ENCODE measurements at regions not wholly inside any gene's neighbourhood (a gene's known extent, or its start where the extent isn't known, plus 50 kb on each side); places are given as distances from the start of the nearest gene placed in this dataset.
A peak's percentile ranks its signal among the peaks of the same experiment; 100 is the strongest.

GRCh38 chr6:2531426-2532215 lies 219.1 kb downstream of the MYLK4 start:
- no peak for TF ChIP-seq CTCF (IDR thresholded peaks at IDR 0.05)
- Mint-ChIP-seq H3K9me3 (ENCODE audit: unreplicated experiment) (peaks cover 10% of the 10 kb centered on the region), H3K27ac (ENCODE audit: unreplicated experiment) (no peak overlapping the region), H3K27me3 (ENCODE audit: unreplicated experiment) (no peaks in the 10 kb centered on the region), H3K4me1 (ENCODE audit: unreplicated experiment) (peaks cover 31% of the 10 kb centered on the region), H3K36me3 (ENCODE audit: unreplicated experiment) (peaks cover 2% of the 10 kb centered on the region), H3K4me3 (ENCODE audit: unreplicated experiment) (no peak overlapping the region)
- DNase-seq (ENCODE audit: extremely low spot score, unreplicated experiment): no peak

- Mint-ChIP-seq H3K27ac (ENCODE audit: unreplicated experiment) (no peak overlapping the region), H3K4me1 (ENCODE audit: unreplicated experiment) (peaks cover 20% of the 10 kb centered on the region), H3K36me3 (ENCODE audit: unreplicated experiment) (peaks cover 2% of the 10 kb centered on the region), H3K9me3 (ENCODE audit: unreplicated experiment) (peaks cover 10% of the 10 kb centered on the region), H3K27me3 (ENCODE audit: unreplicated experiment) (no peaks in the 10 kb centered on the region), H3K4me3 (ENCODE audit: unreplicated experiment) (no peak overlapping the region)
- no peak for DNase-seq (ENCODE audit: extremely low spot score, unreplicated experiment)
- no peak for TF ChIP-seq CTCF (IDR thresholded peaks at IDR 0.05)
Observed at GRCh38 chr6:2529211-2529719, 221.5 kb downstream of the MYLK4 start.

- no peak overlapping the region for H3K4me3 Mint-ChIP-seq (ENCODE audit: unreplicated experiment)
Observed at GRCh38 chr6:2528156-2528555, 222.6 kb downstream of the MYLK4 start.

GRCh38 chr6:2526766-2527165 lies 224.0 kb downstream of the MYLK4 start:
- H3K27me3 Mint-ChIP-seq (ENCODE audit: unreplicated experiment): no peaks in the 10 kb centered on the region
- H3K36me3 Mint-ChIP-seq (ENCODE audit: unreplicated experiment): peaks cover 2% of the 10 kb centered on the region
- H3K4me3 Mint-ChIP-seq (ENCODE audit: unreplicated experiment): no peak overlapping the region
- no peak for DNase-seq (ENCODE audit: extremely low spot score, unreplicated experiment)
- H3K4me1 Mint-ChIP-seq (ENCODE audit: unreplicated experiment): peaks cover 29% of the 10 kb centered on the region
- no peak for TF ChIP-seq CTCF (IDR thresholded peaks at IDR 0.05)
- H3K27ac Mint-ChIP-seq (ENCODE audit: unreplicated experiment): no peak overlapping the region
- peaks cover 17% of the 10 kb centered on the region for H3K9me3 Mint-ChIP-seq (ENCODE audit: unreplicated experiment)

More at GRCh38 chr6:2528156-2528555, 222.6 kb downstream of the MYLK4 start:
- Mint-ChIP-seq H3K9me3 (ENCODE audit: unreplicated experiment) (peaks cover 12% of the 10 kb centered on the region), H3K36me3 (ENCODE audit: unreplicated experiment) (peaks cover 2% of the 10 kb centered on the region), H3K4me1 (ENCODE audit: unreplicated experiment) (peaks cover 18% of the 10 kb centered on the region), H3K27ac (ENCODE audit: unreplicated experiment) (no peak overlapping the region), H3K27me3 (ENCODE audit: unreplicated experiment) (no peaks in the 10 kb centered on the region)
- no peak for TF ChIP-seq CTCF (IDR thresholded peaks at IDR 0.05)
- DNase-seq (ENCODE audit: extremely low spot score, unreplicated experiment): no peak

GRCh38 chr6:2524090-2524489 lies 226.6 kb downstream of the MYLK4 start:
- Mint-ChIP-seq H3K27ac (ENCODE audit: unreplicated experiment) (no peak overlapping the region), H3K9me3 (ENCODE audit: unreplicated experiment) (peaks cover 22% of the 10 kb centered on the region), H3K27me3 (ENCODE audit: unreplicated experiment) (no peaks in the 10 kb centered on the region), H3K4me1 (ENCODE audit: unreplicated experiment) (peaks cover 29% of the 10 kb centered on the region), H3K36me3 (ENCODE audit: unreplicated experiment) (peaks cover 2% of the 10 kb centered on the region), H3K4me3 (ENCODE audit: unreplicated experiment) (no peak overlapping the region)
- TF ChIP-seq CTCF (IDR thresholded peaks at IDR 0.05): peak; percentile 21
- no peak for DNase-seq (ENCODE audit: extremely low spot score, unreplicated experiment)

Data from osteocyte (in vitro differentiated cells).